ENCODE measurements at regions not wholly inside any gene's neighbourhood (a gene's known extent, or its start where the extent isn't known, plus 50 kb on each side); places are given as distances from the start of the nearest gene placed in this dataset.

DNA sequence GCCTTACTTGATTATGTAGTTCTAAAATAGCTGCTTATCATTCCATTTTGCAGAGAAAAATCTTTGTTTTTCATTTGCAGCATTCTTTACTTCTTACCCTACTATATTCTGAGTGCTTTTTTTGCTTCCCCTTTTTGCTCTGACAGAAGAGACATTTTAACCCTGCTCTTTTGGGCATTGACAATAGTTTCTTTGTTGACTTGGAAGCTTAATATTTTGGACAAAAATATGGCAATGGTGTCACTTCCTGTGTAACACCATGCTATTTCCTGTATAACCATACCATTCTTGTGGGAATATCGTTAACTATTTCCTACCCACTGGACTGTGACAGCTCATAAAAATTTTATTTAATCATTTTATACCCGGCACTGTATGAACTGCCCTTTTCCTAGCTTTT is 747.1 kb downstream of the CDH8 start:
- Histone ChIP-seq H3K27me3 (no peaks in the 10 kb centered on the region), H3K27ac (no peak overlapping the region), H3K4me1 (no peaks in the 10 kb centered on the region), H3K9me3 (no peaks in the 10 kb centered on the region), H3K4me3 (replicated peaks in 1 of 3) (no peak overlapping the region), H3K36me3 (no peaks in the 10 kb centered on the region)
- no peak for DNase-seq
- 71 to 78% methylated on average over 2 of the region's 2 CpGs for WGBS, 2 donors
- intact Hi-C loops (cut with DNase I): no loop called here
- TF ChIP-seq, protein P1, sequence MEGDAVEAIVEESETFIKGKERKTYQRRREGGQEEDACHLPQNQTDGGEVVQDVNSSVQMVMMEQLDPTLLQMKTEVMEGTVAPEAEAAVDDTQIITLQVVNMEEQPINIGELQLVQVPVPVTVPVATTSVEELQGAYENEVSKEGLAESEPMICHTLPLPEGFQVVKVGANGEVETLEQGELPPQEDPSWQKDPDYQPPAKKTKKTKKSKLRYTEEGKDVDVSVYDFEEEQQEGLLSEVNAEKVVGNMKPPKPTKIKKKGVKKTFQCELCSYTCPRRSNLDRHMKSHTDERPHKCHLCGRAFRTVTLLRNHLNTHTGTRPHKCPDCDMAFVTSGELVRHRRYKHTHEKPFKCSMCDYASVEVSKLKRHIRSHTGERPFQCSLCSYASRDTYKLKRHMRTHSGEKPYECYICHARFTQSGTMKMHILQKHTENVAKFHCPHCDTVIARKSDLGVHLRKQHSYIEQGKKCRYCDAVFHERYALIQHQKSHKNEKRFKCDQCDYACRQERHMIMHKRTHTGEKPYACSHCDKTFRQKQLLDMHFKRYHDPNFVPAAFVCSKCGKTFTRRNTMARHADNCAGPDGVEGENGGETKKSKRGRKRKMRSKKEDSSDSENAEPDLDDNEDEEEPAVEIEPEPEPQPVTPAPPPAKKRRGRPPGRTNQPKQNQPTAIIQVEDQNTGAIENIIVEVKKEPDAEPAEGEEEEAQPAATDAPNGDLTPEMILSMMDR (IDR thresholded peaks at IDR 0.05): no peak
- TF ChIP-seq POLR2A (IDR thresholded peaks at IDR 0.05): no peak

DNA sequence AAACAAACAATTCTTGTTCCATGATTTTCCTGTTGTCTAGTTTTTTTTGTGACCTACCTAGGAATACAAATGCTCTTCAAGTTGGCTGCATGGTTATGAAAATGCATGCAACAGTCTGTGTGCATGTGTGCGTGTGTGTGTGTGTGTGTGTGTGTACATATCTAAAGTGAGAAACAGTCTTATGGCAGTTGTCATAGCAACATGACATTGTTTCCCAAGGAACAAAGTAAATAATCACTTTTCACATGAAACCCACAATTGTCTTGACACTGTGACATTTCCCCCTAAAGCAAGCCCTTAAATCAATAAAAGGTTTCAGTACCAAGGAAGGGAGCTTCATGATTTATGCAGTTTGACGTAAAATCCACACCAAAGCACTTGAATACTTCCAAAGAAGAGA is 758.4 kb downstream of the CDH8 start:
- WGBS, 2 donors: 90 to 94% methylated on average over 2 of the region's 2 CpGs
- no peak for DNase-seq
- intact Hi-C loops (cut with DNase I): no loop called here

DNA sequence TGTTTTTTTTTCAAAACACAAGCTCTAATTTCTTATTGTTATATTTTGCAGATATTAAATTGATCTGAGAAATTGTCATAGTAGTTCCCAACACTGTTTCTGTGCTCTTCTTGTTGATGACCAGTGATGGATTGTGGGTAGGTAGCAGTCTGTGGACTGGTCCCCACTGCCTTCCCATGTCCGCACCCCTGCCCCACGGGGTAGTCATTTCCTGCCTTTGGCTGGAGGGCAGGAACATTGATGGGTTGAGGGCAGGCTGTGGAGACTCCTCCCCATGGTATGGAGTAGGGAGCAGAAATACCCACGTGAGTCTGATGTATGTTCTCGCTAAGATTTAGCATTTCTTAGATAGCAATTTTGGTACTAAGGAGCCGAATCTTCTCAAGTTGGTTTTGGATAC is 762.0 kb downstream of the CDH8 start:
- no peak for DNase-seq
- Histone ChIP-seq H3K36me3 (no peaks in the 10 kb centered on the region), H3K27ac (no peak overlapping the region), H3K27me3 (no peaks in the 10 kb centered on the region), H3K4me1 (no peaks in the 10 kb centered on the region), H3K9me3 (no peaks in the 10 kb centered on the region), H3K4me3 (replicated peaks in 1 of 3) (no peak overlapping the region)
- TF ChIP-seq POLR2A (IDR thresholded peaks at IDR 0.05): no peak
- TF ChIP-seq, protein P1 (IDR thresholded peaks at IDR 0.05): no peak
- 87 to 96% methylated on average over 5 of the region's 5 CpGs for WGBS, 2 donors
- intact Hi-C loops (cut with DNase I): no loop called here

More for the DNA sequence above, 758.4 kb downstream of the CDH8 start:
- Histone ChIP-seq H3K27ac (no peak overlapping the region), H3K4me3 (replicated peaks in 1 of 3) (no peak overlapping the region), H3K4me1 (no peaks in the 10 kb centered on the region), H3K36me3 (no peaks in the 10 kb centered on the region), H3K9me3 (no peaks in the 10 kb centered on the region), H3K27me3 (no peaks in the 10 kb centered on the region)
- TF ChIP-seq POLR2A (IDR thresholded peaks at IDR 0.05): no peak

DNA sequence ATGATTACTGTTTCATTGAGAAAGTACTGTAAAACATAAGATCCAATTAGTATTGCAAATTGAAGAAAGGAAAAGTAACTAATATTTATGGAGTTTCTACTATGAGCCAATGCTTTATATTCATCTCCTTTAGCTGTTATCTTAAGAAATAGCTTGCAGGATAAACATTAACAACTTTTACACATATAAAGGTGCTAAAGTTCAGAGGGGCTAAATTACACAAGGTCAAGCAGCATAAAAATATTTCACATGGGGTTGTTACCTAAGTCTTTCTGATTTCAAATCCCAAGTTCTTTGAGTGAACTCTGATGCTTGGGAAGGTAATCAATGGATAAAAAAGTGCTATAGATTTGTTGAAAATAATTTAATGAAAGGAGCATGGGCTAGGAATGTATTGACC is 765.5 kb downstream of the CDH8 start:
- intact Hi-C loops (cut with DNase I): no loop called here
- no peaks in the 10 kb centered on the region for H3K36me3 ChIP-seq
- TF ChIP-seq, protein P1 (IDR thresholded peaks at IDR 0.05): no peak
- TF ChIP-seq POLR2A (IDR thresholded peaks at IDR 0.05): no peak
- H3K27ac ChIP-seq: no peak overlapping the region
- no peaks in the 10 kb centered on the region for H3K27me3 ChIP-seq
- no peaks in the 10 kb centered on the region for H3K4me1 ChIP-seq
- no peaks in the 10 kb centered on the region for H3K9me3 ChIP-seq
- H3K4me3 ChIP-seq (replicated peaks in 1 of 3): no peak overlapping the region
- no peak for DNase-seq

DNA sequence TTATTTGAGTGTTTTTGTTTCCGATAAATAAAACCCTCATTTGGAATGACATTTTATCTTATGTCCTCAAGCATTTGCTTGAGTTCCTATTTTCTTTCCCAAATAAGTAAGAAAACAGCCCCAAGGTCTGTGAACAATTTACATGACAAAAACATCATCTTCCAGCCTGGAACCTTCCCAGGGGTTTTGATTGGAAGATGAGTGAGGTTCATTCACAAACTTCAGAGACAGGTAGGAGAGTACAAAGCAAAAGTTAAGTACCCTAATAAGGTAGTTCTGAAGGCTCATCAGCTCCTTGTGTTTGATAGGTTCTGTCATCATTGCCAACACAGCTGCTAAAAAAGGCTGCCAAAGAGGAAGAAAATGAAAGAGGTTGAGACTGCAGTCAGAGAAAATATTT is 772.8 kb downstream of the CDH8 start:
- intact Hi-C loops (cut with DNase I): no loop called here
- WGBS, 2 donors: 92 to 98% methylated on average over 1 of the region's 1 CpG
- Histone ChIP-seq H3K27me3 (no peaks in the 10 kb centered on the region), H3K27ac (no peak overlapping the region), H3K36me3 (no peaks in the 10 kb centered on the region), H3K9me3 (no peaks in the 10 kb centered on the region), H3K4me1 (no peaks in the 10 kb centered on the region), H3K4me3 (replicated peaks in 1 of 3) (no peak overlapping the region)
- TF ChIP-seq, protein P1 (IDR thresholded peaks at IDR 0.05): no peak
- no peak for TF ChIP-seq POLR2A (IDR thresholded peaks at IDR 0.05)
- DNase-seq: no peak

DNA sequence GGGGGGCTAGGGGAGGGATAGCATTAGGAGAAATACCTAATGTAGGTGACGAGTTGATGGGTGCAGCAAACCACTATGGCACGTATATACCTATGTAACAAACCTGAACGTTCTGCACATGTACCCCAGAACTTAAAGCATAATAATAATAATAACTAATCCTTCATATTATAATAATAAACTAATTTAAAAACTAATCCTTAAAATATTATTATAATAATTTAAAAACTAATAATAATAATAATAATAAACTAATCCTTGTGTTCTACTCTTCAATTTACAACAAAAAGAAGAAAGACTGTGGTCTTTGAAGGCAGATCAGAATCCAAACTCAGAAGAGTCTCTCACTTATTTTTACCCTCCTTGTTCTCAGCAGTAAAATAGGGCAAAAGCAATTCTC is 774.9 kb downstream of the CDH8 start:
- H3K27me3 ChIP-seq: no peaks in the 10 kb centered on the region
- no peak for TF ChIP-seq POLR2A (IDR thresholded peaks at IDR 0.05)
- TF ChIP-seq, protein P1 (IDR thresholded peaks at IDR 0.05): no peak
- no peak overlapping the region for H3K4me3 ChIP-seq (replicated peaks in 1 of 3)
- H3K4me1 ChIP-seq: no peaks in the 10 kb centered on the region
- H3K36me3 ChIP-seq: no peaks in the 10 kb centered on the region
- DNase-seq: no peak
- 93 to 99% methylated on average over 3 of the region's 3 CpGs for WGBS, 2 donors
- intact Hi-C loops (cut with DNase I): no loop called here
- H3K9me3 ChIP-seq: no peaks in the 10 kb centered on the region
- no peak overlapping the region for H3K27ac ChIP-seq
